Endothelial cell of umbilical vein (primary cell): ENCODE measurements at regions not wholly inside any gene's neighbourhood (a gene's known extent, or its start where the extent isn't known, plus 50 kb on each side); places are given as distances from the start of the nearest gene placed in this dataset.

ENCODE experiments used
- BruUV-seq: library from RNA; stranded (reverse); fragments of 400-500 nt; replicated peaks from 2 replicates; lab custom pipeline; 2021; lab: Mats Ljungman, UMichigan
- CTCF ChIA-PET: fragments of 300-600, 350-600 bp; sonication (Branson Sonifier 250); formaldehyde crosslinking; loops from one replicate; lab custom pipeline; 2021; ENCODE audit warnings: antibody characterized with exemption, inconsistent platforms; lab: Charles Lee
- POLR2A ChIA-PET: fragments of 300-600, 350-600 bp; sonication (Branson Sonifier 250); formaldehyde crosslinking; loops from one replicate; lab custom pipeline; 2021; ENCODE audit warnings: antibody characterized with exemption, inconsistent platforms; lab: Charles Lee
- DNase-seq: peaks from one replicate; pipeline ENCODE4 v3.0.0-alpha.2; 2011; ENCODE audit warnings: low read depth, low spot score
- FAIRE-seq: peaks from 2 replicates; lab custom pipeline; 2011; peaks lifted over from hg19 to GRCh38; lab: Jason Lieb, UNC
- H2AFZ ChIP-seq: 2 replicates; pipeline ENCODE4 v1.6.0; 2012; ENCODE audit warnings: low read depth, low read length, control low read depth, inconsistent platforms
- H3K27ac ChIP-seq: 2 replicates; pipeline ENCODE4 v1.5.1; 2011; ENCODE audit warnings: low read depth, mild to moderate bottlenecking, control low read depth, low read length, moderate library complexity; ENCODE audit not compliant: insufficient read depth
- H3K27me3 ChIP-seq, 2 experiments: 2 replicates each; pipeline versions ENCODE4 v1.6.0 to v1.6.1; 2011; ENCODE audit warnings: low read length in 2 of 2, mixed read lengths in 1 of 2; ENCODE audit not compliant: control insufficient read depth in 2 of 2, insufficient read depth in 2 of 2
- H3K36me3 ChIP-seq, 2 experiments: 2 replicates in 1 of 2; 3 replicates in 1 of 2; pipeline ENCODE4 v1.5.1; 2011; ENCODE audit warnings: low read length in 2 of 2, mild to moderate bottlenecking in 1 of 2, moderate library complexity in 1 of 2; ENCODE audit not compliant: control insufficient read depth in 2 of 2, insufficient read depth in 2 of 2; ENCODE audit errors: extremely low read depth in 1 of 2
- H3K4me1 ChIP-seq: 3 replicates; pipeline ENCODE4 v1.5.1; 2011; ENCODE audit warnings: mild to moderate bottlenecking, low read length; ENCODE audit not compliant: control insufficient read depth, insufficient read depth; ENCODE audit errors: extremely low read depth
- H3K4me2 ChIP-seq: 2 replicates; pipeline ENCODE4 v1.6.1; 2011; ENCODE audit warnings: low read length, control low read depth, mixed read lengths; ENCODE audit not compliant: insufficient read depth
- H3K4me3 ChIP-seq, 3 experiments: fragments of 200-600 bp in 1 of 3; sonication (generic), shearing (Covaris generic) in 1 of 3; replicated peaks in 1 of 3; 2 replicates each; pipeline ENCODE4 v1.5.1; 2011 to 2016; ENCODE audit warnings: control low read depth in 3 of 3, low read length in 3 of 3, mild to moderate bottlenecking in 2 of 3, inconsistent platforms in 1 of 3, low read depth in 1 of 3, moderate library complexity in 1 of 3; ENCODE audit not compliant: insufficient read depth in 1 of 3
- H3K79me2 ChIP-seq: 2 replicates; pipeline ENCODE4 v1.6.0; 2012; ENCODE audit warnings: low read length, inconsistent platforms; ENCODE audit not compliant: control insufficient read depth, insufficient read depth
- H3K9ac ChIP-seq: replicated peaks from 2 replicates; pipeline ENCODE3; 2011; ENCODE audit warnings: low read length, control low read depth; ENCODE audit not compliant: insufficient read depth; ENCODE audit errors: extremely low read depth
- H3K9me1 ChIP-seq: replicated peaks from 3 replicates; pipeline ENCODE4 v1.6.0; 2011; ENCODE audit warnings: mild to moderate bottlenecking, low read length; ENCODE audit not compliant: control insufficient read depth, insufficient read depth; ENCODE audit errors: extremely low read depth
- H3K9me3 ChIP-seq: replicated peaks from 2 replicates; pipeline ENCODE4 v1.5.1; 2012; ENCODE audit warnings: low read length, inconsistent platforms; ENCODE audit not compliant: control insufficient read depth, insufficient read depth
- H4K20me1 ChIP-seq: replicated peaks from 2 replicates; pipeline ENCODE3; 2011; ENCODE audit warnings: mild to moderate bottlenecking, low read length; ENCODE audit not compliant: control insufficient read depth, insufficient read depth; ENCODE audit errors: extremely low read depth
- EZH2 ChIP-seq: IDR thresholded peaks from 2 replicates; pipeline ENCODE4 v1.6.1; 2012; ENCODE audit warnings: borderline replicate concordance, low read depth, mild to moderate bottlenecking, moderate library complexity, low read length, inconsistent platforms; ENCODE audit not compliant: severe bottlenecking
- FOS ChIP-seq: IDR thresholded peaks from 2 replicates; pipeline ENCODE4 v1.6.1; 2011; ENCODE audit warnings: mild to moderate bottlenecking, low read length, moderate library complexity, borderline replicate concordance; ENCODE audit not compliant: insufficient read depth
- GATA2 ChIP-seq: IDR thresholded peaks from 2 replicates; pipeline ENCODE4 v1.7.0; 2011; ENCODE audit warnings: low read depth, mild to moderate bottlenecking, moderate library complexity, mixed read lengths, low read length; ENCODE audit not compliant: insufficient read length, insufficient read depth
- JUN ChIP-seq: IDR thresholded peaks from 2 replicates; pipeline ENCODE4 v1.6.1; 2011; ENCODE audit warnings: borderline replicate concordance, low read depth; ENCODE audit not compliant: insufficient read length, insufficient read depth
- MYC ChIP-seq: IDR thresholded peaks from one replicate; pipeline ENCODE4 v1.6.1; 2011; ENCODE audit warnings: mild to moderate bottlenecking, low read depth, low read length
- POLR2A ChIP-seq: IDR thresholded peaks from 2 replicates; pipeline ENCODE4 v1.6.1; 2012; ENCODE audit warnings: low read depth, mild to moderate bottlenecking, control low read depth, low read length
- POLR2AphosphoS5 ChIP-seq: IDR thresholded peaks from 2 replicates; pipeline ENCODE4 v1.6.1; 2012; ENCODE audit warnings: low read depth, mild to moderate bottlenecking, control low read depth, low read length, moderate library complexity; ENCODE audit not compliant: insufficient read depth
- dilution Hi-C: fragments of 300-500 bp; cut with MboI; formaldehyde crosslinking; loops from one replicate; pipeline ENCODE4 v1.15.0; 2019; ENCODE audit warnings: low sequenced_read_pairs; ENCODE audit not compliant: extremely low pct_ligation_motif_present
- intact Hi-C: fragments of 100-400 bp; cut with micrococcal nuclease; formaldehyde crosslinking; loops from one replicate; pipeline ENCODE4 v1.10.0; 2022
- TF ChIP-seq, protein P1 (sequence below), 2 donors: IDR thresholded peaks; 1 replicate in 1 of 2; 2 replicates in 1 of 2; pipeline ENCODE4 v1.5.1; 2011; ENCODE audit warnings: low read length in 2 of 2, mild to moderate bottlenecking in 2 of 2, moderate library complexity in 2 of 2, control low read depth in 1 of 2, inconsistent platforms in 1 of 2, low read depth in 1 of 2; ENCODE audit not compliant: insufficient read depth in 1 of 2; ENCODE audit errors: extremely low read depth in 1 of 2
- TF ChIP-seq, protein P2 (sequence below): IDR thresholded peaks from 2 replicates; pipeline ENCODE4 v1.6.1; 2011; ENCODE audit not compliant: insufficient read depth, insufficient read length

DNA sequence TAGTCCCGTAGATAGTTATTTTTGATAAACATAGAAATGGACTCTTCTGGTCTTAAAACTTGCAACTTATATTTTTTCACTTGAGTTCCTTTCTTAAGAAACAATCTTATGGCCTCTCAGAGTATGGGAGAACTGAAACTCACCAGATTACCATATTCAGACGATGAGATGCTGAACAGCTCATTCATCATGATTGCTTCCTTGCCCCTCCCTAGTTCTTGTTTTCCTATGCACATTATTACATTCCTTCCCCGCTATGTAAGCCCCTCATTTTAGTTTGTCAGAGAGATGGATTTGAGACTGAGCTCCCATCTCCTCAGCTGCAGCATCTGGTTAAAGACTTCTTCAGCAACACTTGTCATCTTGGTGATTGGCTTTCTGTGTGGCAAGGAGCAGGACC lies 158.5 kb downstream of the SLITRK6 start:
- POLR2A ChIA-PET = no interaction called here
- Histone ChIP-seq H2AFZ (no peak overlapping the region), H3K9me1 (no peaks in the 10 kb centered on the region), H3K4me1 (no peaks in the 10 kb centered on the region), H3K9ac (no peak overlapping the region), H3K27me3 (no peaks in the 10 kb centered on the region), H3K4me3 (no peak overlapping the region), H4K20me1 (no peaks in the 10 kb centered on the region), H3K4me2 (no peak overlapping the region), H3K9me3 (peaks cover 5% of the 10 kb centered on the region), H3K79me2 (no peaks in the 10 kb centered on the region), H3K27ac (no peak overlapping the region), H3K36me3 (no peaks in the 10 kb centered on the region)
- TF ChIP-seq POLR2AphosphoS5 (no peak), FOS (no peak), EZH2 (no peak), GATA2 (no peak), MYC (no peak), POLR2A (no peak), JUN (no peak)
- TF ChIP-seq, protein P1, sequence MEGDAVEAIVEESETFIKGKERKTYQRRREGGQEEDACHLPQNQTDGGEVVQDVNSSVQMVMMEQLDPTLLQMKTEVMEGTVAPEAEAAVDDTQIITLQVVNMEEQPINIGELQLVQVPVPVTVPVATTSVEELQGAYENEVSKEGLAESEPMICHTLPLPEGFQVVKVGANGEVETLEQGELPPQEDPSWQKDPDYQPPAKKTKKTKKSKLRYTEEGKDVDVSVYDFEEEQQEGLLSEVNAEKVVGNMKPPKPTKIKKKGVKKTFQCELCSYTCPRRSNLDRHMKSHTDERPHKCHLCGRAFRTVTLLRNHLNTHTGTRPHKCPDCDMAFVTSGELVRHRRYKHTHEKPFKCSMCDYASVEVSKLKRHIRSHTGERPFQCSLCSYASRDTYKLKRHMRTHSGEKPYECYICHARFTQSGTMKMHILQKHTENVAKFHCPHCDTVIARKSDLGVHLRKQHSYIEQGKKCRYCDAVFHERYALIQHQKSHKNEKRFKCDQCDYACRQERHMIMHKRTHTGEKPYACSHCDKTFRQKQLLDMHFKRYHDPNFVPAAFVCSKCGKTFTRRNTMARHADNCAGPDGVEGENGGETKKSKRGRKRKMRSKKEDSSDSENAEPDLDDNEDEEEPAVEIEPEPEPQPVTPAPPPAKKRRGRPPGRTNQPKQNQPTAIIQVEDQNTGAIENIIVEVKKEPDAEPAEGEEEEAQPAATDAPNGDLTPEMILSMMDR (IDR thresholded peaks at IDR 0.05; ENCODE audit: extremely low read depth in 1 of 2, insufficient read depth in 1 of 2, low read depth in 1 of 2, low read length in 2 of 2) = no peak
- TF ChIP-seq, protein P2, sequence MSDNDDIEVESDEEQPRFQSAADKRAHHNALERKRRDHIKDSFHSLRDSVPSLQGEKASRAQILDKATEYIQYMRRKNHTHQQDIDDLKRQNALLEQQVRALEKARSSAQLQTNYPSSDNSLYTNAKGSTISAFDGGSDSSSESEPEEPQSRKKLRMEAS = no peak
- DNase-seq (no peak), FAIRE-seq (no peak)
- BruUV-seq = no TSS peak
- CTCF ChIA-PET = no interaction called here
- dilution Hi-C loops = no loop called here
- intact Hi-C loops = no loop called here
